HG03457 (cell line): ENCODE measurements at regions not wholly inside any gene's neighbourhood (a gene's known extent, or its start where the extent isn't known, plus 50 kb on each side); places are given as distances from the start of the nearest gene placed in this dataset.

Experiments used
- ATAC-seq: cut with Tn5 transposase; IDR thresholded peaks from one replicate; pipeline ENCODE4 v1.9.1; 2021; ENCODE audit warnings: moderate number of reproducible peaks; ENCODE audit not compliant: unreplicated experiment

- ATAC-seq: no peak
Measured at GRCh38 chr2:21281384-21281783, 157.6 kb downstream of the TDRD15 start.

- ATAC-seq: no peak
Measured at GRCh38 chr2:21281791-21282514, 158.2 kb downstream of the TDRD15 start.

- no peak for ATAC-seq
Measured at GRCh38 chr2:21282515-21282898, 158.7 kb downstream of the TDRD15 start.

GRCh38 chr2:21288299-21288698 is 164.5 kb downstream of the TDRD15 start:
- no peak for ATAC-seq

- ATAC-seq: no peak
Measured at GRCh38 chr2:21288739-21289520, 165.2 kb downstream of the TDRD15 start.

GRCh38 chr2:21289551-21289950 is 165.8 kb downstream of the TDRD15 start:
- ATAC-seq: no peak

GRCh38 chr2:21289989-21290388 is 166.2 kb downstream of the TDRD15 start:
- no peak for ATAC-seq

GRCh38 chr2:21291426-21291825 is 167.7 kb downstream of the TDRD15 start:
- ATAC-seq: no peak

- no peak for ATAC-seq
Measured at GRCh38 chr2:21294446-21294845, 170.7 kb downstream of the TDRD15 start.

GRCh38 chr2:21299411-21299810 is 175.6 kb downstream of the TDRD15 start:
- no peak for ATAC-seq

- no peak for ATAC-seq
Measured at GRCh38 chr2:21301871-21302455, 178.2 kb downstream of the TDRD15 start.

GRCh38 chr2:21303876-21304275 is 180.1 kb downstream of the TDRD15 start:
- ATAC-seq: no peak

GRCh38 chr2:21305581-21305980 is 181.8 kb downstream of the TDRD15 start:
- no peak for ATAC-seq

GRCh38 chr2:21306235-21306634 is 182.5 kb downstream of the TDRD15 start:
- no peak for ATAC-seq

GRCh38 chr2:21307037-21307436 is 183.3 kb downstream of the TDRD15 start:
- ATAC-seq: no peak

- no peak for ATAC-seq
Measured at GRCh38 chr2:21310493-21310892, 186.7 kb downstream of the TDRD15 start.

- no peak for ATAC-seq
Measured at GRCh38 chr2:21314322-21314835, 190.6 kb downstream of the TDRD15 start.

GRCh38 chr2:21317131-21317530 is 193.4 kb downstream of the TDRD15 start:
- ATAC-seq: no peak

- ATAC-seq: no peak
Measured at GRCh38 chr2:21318263-21318662, 194.5 kb downstream of the TDRD15 start.

GRCh38 chr2:21326152-21326551 is 202.4 kb downstream of the TDRD15 start:
- ATAC-seq: no peak

- no peak for ATAC-seq
Measured at GRCh38 chr2:21328177-21328576, 204.4 kb downstream of the TDRD15 start.
